ENCODE measurements at regions not wholly inside any gene's neighbourhood (a gene's known extent, or its start where the extent isn't known, plus 50 kb on each side); places are given as distances from the start of the nearest gene placed in this dataset.

DNA sequence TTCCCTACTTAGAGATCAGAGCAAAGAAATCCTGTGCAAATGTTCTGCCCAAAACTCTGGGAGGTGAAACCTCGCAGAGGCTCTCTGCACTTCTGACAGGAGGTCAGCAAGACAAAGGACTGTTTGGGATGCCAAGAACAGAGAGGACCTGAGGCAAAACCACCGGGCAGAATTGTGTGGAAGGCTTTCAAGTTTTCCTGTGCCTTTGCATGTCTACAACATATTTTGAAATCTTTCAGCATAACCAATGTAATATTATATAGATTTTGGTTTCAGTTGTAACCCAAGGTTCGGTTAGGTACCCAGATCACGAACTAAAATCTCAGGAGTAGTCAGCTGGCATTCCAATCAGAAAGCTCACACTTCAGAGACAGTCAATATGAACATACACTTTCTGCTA, 99.4 kb upstream of the PLEKHA5 start:
- no peaks in the 10 kb centered on the region for H3K27me3 ChIP-seq (ENCODE audit: insufficient read depth, low read length, poor library complexity, severe bottlenecking)
- H4K20me1 ChIP-seq (ENCODE audit: insufficient read depth, low read length, poor library complexity, severe bottlenecking), result no peaks in the 10 kb centered on the region
- H3K9me2 ChIP-seq (replicated peaks; ENCODE audit: low read depth, low read length), result no peaks in the 10 kb centered on the region
- no peak overlapping the region for H3K9ac ChIP-seq (ENCODE audit: low read depth, low read length, poor library complexity, severe bottlenecking)
- TF ChIP-seq EZH2phosphoT487 (IDR thresholded peaks at IDR 0.05; ENCODE audit: borderline replicate concordance), result no peak
- TF ChIP-seq, protein P1, sequence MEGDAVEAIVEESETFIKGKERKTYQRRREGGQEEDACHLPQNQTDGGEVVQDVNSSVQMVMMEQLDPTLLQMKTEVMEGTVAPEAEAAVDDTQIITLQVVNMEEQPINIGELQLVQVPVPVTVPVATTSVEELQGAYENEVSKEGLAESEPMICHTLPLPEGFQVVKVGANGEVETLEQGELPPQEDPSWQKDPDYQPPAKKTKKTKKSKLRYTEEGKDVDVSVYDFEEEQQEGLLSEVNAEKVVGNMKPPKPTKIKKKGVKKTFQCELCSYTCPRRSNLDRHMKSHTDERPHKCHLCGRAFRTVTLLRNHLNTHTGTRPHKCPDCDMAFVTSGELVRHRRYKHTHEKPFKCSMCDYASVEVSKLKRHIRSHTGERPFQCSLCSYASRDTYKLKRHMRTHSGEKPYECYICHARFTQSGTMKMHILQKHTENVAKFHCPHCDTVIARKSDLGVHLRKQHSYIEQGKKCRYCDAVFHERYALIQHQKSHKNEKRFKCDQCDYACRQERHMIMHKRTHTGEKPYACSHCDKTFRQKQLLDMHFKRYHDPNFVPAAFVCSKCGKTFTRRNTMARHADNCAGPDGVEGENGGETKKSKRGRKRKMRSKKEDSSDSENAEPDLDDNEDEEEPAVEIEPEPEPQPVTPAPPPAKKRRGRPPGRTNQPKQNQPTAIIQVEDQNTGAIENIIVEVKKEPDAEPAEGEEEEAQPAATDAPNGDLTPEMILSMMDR (conservative IDR thresholded peaks at IDR 0.05; ENCODE audit: low read length), result no peak
- H3K9me3 ChIP-seq (ENCODE audit: insufficient read depth, low read depth, low read length), result peaks cover 5% of the 10 kb centered on the region; the same call in 1 of the 2 replicates
- H3K79me2 ChIP-seq (ENCODE audit: insufficient read depth, low read length), result no peaks in the 10 kb centered on the region
- no peak overlapping the region for H3K4me2 ChIP-seq (ENCODE audit: low read depth, low read length, poor library complexity, severe bottlenecking)
- H3K4me1 ChIP-seq (ENCODE audit: insufficient read depth, low read length, poor library complexity, severe bottlenecking), result no peaks in the 10 kb centered on the region
- no peak overlapping the region for H2AFZ ChIP-seq (ENCODE audit: low read length)
- H3K4me3 ChIP-seq (ENCODE audit: low read length, poor library complexity, severe bottlenecking), result no peak overlapping the region
- no peaks in the 10 kb centered on the region for H3F3A ChIP-seq (ENCODE audit: low read depth)
- no peaks in the 10 kb centered on the region for H3K36me3 ChIP-seq (ENCODE audit: insufficient read depth, low read length)

DNA sequence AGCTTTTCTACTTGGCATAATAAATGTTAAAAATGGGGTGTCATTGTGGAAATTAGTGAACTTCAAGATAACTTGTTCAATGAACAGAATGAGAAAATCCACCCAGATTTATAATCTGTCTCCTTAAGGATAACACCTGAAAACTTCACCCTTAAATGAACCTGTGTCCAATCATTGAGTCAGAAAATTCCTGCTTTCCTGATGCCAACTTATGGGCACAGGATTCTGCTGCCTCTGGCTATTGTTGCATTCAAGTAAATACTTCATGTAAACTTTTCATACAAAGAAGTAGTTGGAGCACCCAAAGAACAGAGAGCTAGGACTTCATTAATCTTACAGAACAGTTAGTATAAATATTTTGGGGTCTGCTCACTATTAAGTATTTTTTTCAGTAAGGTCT, 98.9 kb upstream of the PLEKHA5 start:
- Histone ChIP-seq H3K9me3 (ENCODE audit: insufficient read depth, low read depth, low read length) (peaks cover 5% of the 10 kb centered on the region; the same call in 1 of the 2 replicates), H4K20me1 (ENCODE audit: insufficient read depth, low read length, poor library complexity, severe bottlenecking) (no peaks in the 10 kb centered on the region), H3K36me3 (ENCODE audit: insufficient read depth, low read length) (no peaks in the 10 kb centered on the region), H3F3A (ENCODE audit: low read depth) (no peaks in the 10 kb centered on the region), H2AFZ (ENCODE audit: low read length) (no peak overlapping the region), H3K4me2 (ENCODE audit: low read depth, low read length, poor library complexity, severe bottlenecking) (no peak overlapping the region), H3K9me2 (replicated peaks; ENCODE audit: low read depth, low read length) (no peaks in the 10 kb centered on the region), H3K27me3 (ENCODE audit: insufficient read depth, low read length, poor library complexity, severe bottlenecking) (no peaks in the 10 kb centered on the region), H3K4me1 (ENCODE audit: insufficient read depth, low read length, poor library complexity, severe bottlenecking) (no peaks in the 10 kb centered on the region), H3K79me2 (ENCODE audit: insufficient read depth, low read length) (no peaks in the 10 kb centered on the region), H3K4me3 (ENCODE audit: low read length, poor library complexity, severe bottlenecking) (no peak overlapping the region), H3K9ac (ENCODE audit: low read depth, low read length, poor library complexity, severe bottlenecking) (no peak overlapping the region)
- TF ChIP-seq, protein P1 (conservative IDR thresholded peaks at IDR 0.05; ENCODE audit: low read length), result no peak
- TF ChIP-seq EZH2phosphoT487 (IDR thresholded peaks at IDR 0.05; ENCODE audit: borderline replicate concordance), result no peak

DNA sequence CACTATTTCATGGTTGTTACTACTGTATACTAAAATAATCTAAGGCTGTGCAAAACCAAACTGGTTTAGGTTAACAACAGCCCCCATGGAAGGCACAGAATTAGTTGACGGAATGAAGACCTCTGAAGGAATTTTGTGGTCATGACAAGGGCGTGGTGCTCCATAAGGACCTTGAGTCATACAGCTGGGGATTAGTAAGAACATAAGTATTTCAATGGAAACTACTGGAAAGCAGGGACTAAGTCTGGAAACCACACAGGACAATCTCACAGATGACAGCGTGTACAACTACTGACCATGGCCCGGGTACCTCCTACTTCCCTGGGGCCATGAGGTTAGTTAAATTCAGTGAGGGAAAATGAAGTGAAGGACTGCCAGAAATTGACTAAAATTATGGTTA, 98.5 kb upstream of the PLEKHA5 start:
- Histone ChIP-seq H4K20me1 (ENCODE audit: insufficient read depth, low read length, poor library complexity, severe bottlenecking) (no peaks in the 10 kb centered on the region), H3K4me2 (ENCODE audit: low read depth, low read length, poor library complexity, severe bottlenecking) (no peak overlapping the region), H3K9ac (ENCODE audit: low read depth, low read length, poor library complexity, severe bottlenecking) (no peak overlapping the region), H3K79me2 (ENCODE audit: insufficient read depth, low read length) (no peaks in the 10 kb centered on the region), H3K36me3 (ENCODE audit: insufficient read depth, low read length) (no peaks in the 10 kb centered on the region), H3K27me3 (ENCODE audit: insufficient read depth, low read length, poor library complexity, severe bottlenecking) (no peaks in the 10 kb centered on the region), H3F3A (ENCODE audit: low read depth) (no peaks in the 10 kb centered on the region), H3K9me2 (replicated peaks; ENCODE audit: low read depth, low read length) (no peaks in the 10 kb centered on the region), H2AFZ (ENCODE audit: low read length) (no peak overlapping the region), H3K4me3 (ENCODE audit: low read length, poor library complexity, severe bottlenecking) (no peak overlapping the region), H3K4me1 (ENCODE audit: insufficient read depth, low read length, poor library complexity, severe bottlenecking) (no peaks in the 10 kb centered on the region), H3K9me3 (ENCODE audit: insufficient read depth, low read depth, low read length) (peaks cover 5% of the 10 kb centered on the region; the same call in 1 of the 2 replicates)
- TF ChIP-seq EZH2phosphoT487 (IDR thresholded peaks at IDR 0.05; ENCODE audit: borderline replicate concordance), result no peak
- TF ChIP-seq, protein P1 (conservative IDR thresholded peaks at IDR 0.05; ENCODE audit: low read length), result no peak

All from Loucy (cell line).